ENCODE measurements at regions not wholly inside any gene's neighbourhood (a gene's known extent, or its start where the extent isn't known, plus 50 kb on each side); places are given as distances from the start of the nearest gene placed in this dataset.

- no peaks in the 10 kb centered on the region for H4K20me1 ChIP-seq
- H3K4me3 ChIP-seq, result no peak overlapping the region
- TF ChIP-seq Cebpa-rat (IDR thresholded peaks at IDR 0.05), result no peak
- peaks cover 0 to 6% (median 0%) of the 10 kb centered on the region in 10 experiments; a peak in 2 of 20 replicates for H3K4me1 ChIP-seq
- no peak overlapping the region for H3K4me2 ChIP-seq
- H3K9ac ChIP-seq, result no peak overlapping the region
- 0 out of 22 replicates have a peak, but pooled peaks cover 0 to 5% (median 0%) of the 10 kb centered on the region in 11 experiments for H3K9me3 ChIP-seq (replicated peaks in 1 of 11)
- H3K36me3 ChIP-seq, result no peaks in the 10 kb centered on the region
- no peak overlapping the region for H3K27ac ChIP-seq
- H3K27me3 ChIP-seq, result peaks cover 0 to 24% (median 7%) of the 10 kb centered on the region in 11 experiments; a peak in 10 of 22 replicates
Measured at GRCh38 chrX:13200398-13200797, 119.5 kb downstream of the ATXN3L start.

- Histone ChIP-seq H3K4me1 (peaks cover 0 to 16% (median 3%) of the 10 kb centered on the region in 10 experiments; a peak in 9 of 20 replicates), H3K9ac (no peak overlapping the region), H3K36me3 (no peaks in the 10 kb centered on the region), H3K4me2 (no peak overlapping the region), H4K20me1 (no peaks in the 10 kb centered on the region), H3K9me3 (replicated peaks in 1 of 11) (no peaks in the 10 kb centered on the region), H3K27ac (no peak overlapping the region), H3K4me3 (no peak overlapping the region), H3K27me3 (peaks cover 0 to 28% (median 9%) of the 10 kb centered on the region in 11 experiments; a peak in 10 of 22 replicates)
- TF ChIP-seq Cebpa-rat (IDR thresholded peaks at IDR 0.05), result no peak
Measured at GRCh38 chrX:13198762-13199064, 121.1 kb downstream of the ATXN3L start.

- Histone ChIP-seq H3K4me1 (peaks cover 0 to 16% (median 3%) of the 10 kb centered on the region in 10 experiments; a peak in 9 of 20 replicates), H3K9me3 (replicated peaks in 1 of 11) (no peaks in the 10 kb centered on the region), H4K20me1 (no peaks in the 10 kb centered on the region), H3K27me3 (peaks cover 0 to 28% (median 9%) of the 10 kb centered on the region in 11 experiments; a peak in 10 of 22 replicates), H3K4me3 (no peak overlapping the region), H3K4me2 (peak overlapping the region in 3 of 11 experiments; percentile 11 to 49 (median 28); a peak in 5 of 22 replicates), H3K9ac (no peak overlapping the region), H3K36me3 (no peaks in the 10 kb centered on the region), H3K27ac (no peak overlapping the region)
- TF ChIP-seq Cebpa-rat (IDR thresholded peaks at IDR 0.05), result no peak
Measured at GRCh38 chrX:13198056-13198761, 121.6 kb downstream of the ATXN3L start.

GRCh38 chrX:13196782-13197181 is 123.1 kb downstream of the ATXN3L start:
- Histone ChIP-seq H3K9ac (no peak overlapping the region), H3K4me2 (no peak overlapping the region), H3K27me3 (peaks cover 0 to 25% (median 10%) of the 10 kb centered on the region in 11 experiments; a peak in 9 of 22 replicates), H4K20me1 (no peaks in the 10 kb centered on the region), H3K9me3 (replicated peaks in 1 of 11) (no peaks in the 10 kb centered on the region), H3K4me1 (peaks cover 0 to 16% (median 3%) of the 10 kb centered on the region in 10 experiments; a peak in 9 of 20 replicates), H3K4me3 (no peak overlapping the region), H3K27ac (no peak overlapping the region), H3K36me3 (no peaks in the 10 kb centered on the region)
- no peak for TF ChIP-seq Cebpa-rat (IDR thresholded peaks at IDR 0.05)

GRCh38 chrX:13195340-13195739 is 124.5 kb downstream of the ATXN3L start:
- Histone ChIP-seq H3K27ac (no peak overlapping the region), H3K9ac (no peak overlapping the region), H3K36me3 (no peaks in the 10 kb centered on the region), H3K4me1 (peaks cover 0 to 16% (median 3%) of the 10 kb centered on the region in 10 experiments; a peak in 9 of 20 replicates), H3K9me3 (replicated peaks in 1 of 11) (no peaks in the 10 kb centered on the region), H3K27me3 (peaks cover 0 to 22% (median 8%) of the 10 kb centered on the region in 11 experiments; a peak in 7 of 22 replicates), H3K4me2 (no peak overlapping the region), H3K4me3 (no peak overlapping the region), H4K20me1 (no peaks in the 10 kb centered on the region)
- no peak for TF ChIP-seq Cebpa-rat (IDR thresholded peaks at IDR 0.05)

- H3K4me3 ChIP-seq, result no peak overlapping the region
- H4K20me1 ChIP-seq, result no peaks in the 10 kb centered on the region
- no peaks in the 10 kb centered on the region for H3K36me3 ChIP-seq
- H3K4me1 ChIP-seq, result peaks cover 0 to 16% (median 3%) of the 10 kb centered on the region in 10 experiments; a peak in 9 of 20 replicates
- TF ChIP-seq Cebpa-rat (IDR thresholded peaks at IDR 0.05), result no peak
- H3K27me3 ChIP-seq, result peaks cover 0 to 15% (median 4%) of the 10 kb centered on the region in 11 experiments; a peak in 7 of 22 replicates
- no peak overlapping the region for H3K9ac ChIP-seq
- no peak overlapping the region for H3K27ac ChIP-seq
- H3K9me3 ChIP-seq (replicated peaks in 1 of 11), result no peaks in the 10 kb centered on the region
- peak overlapping the region in 5 of 11 experiments; percentile 0 to 27 (median 21); a peak in 4 of 22 replicates for H3K4me2 ChIP-seq
Measured at GRCh38 chrX:13194291-13195103, 125.4 kb downstream of the ATXN3L start.

- Histone ChIP-seq H3K9ac (no peak overlapping the region), H4K20me1 (no peaks in the 10 kb centered on the region), H3K4me3 (no peak overlapping the region), H3K4me1 (peaks cover 0 to 11% (median 3%) of the 10 kb centered on the region in 10 experiments; a peak in 9 of 20 replicates), H3K9me3 (replicated peaks in 1 of 11) (no peaks in the 10 kb centered on the region), H3K27me3 (peaks cover 0 to 13% (median 0%) of the 10 kb centered on the region in 11 experiments; a peak in 2 of 22 replicates), H3K36me3 (no peaks in the 10 kb centered on the region), H3K4me2 (no peak overlapping the region), H3K27ac (no peak overlapping the region)
- TF ChIP-seq Cebpa-rat (IDR thresholded peaks at IDR 0.05), result no peak
Measured at GRCh38 chrX:13190051-13190450, 129.8 kb downstream of the ATXN3L start.

GRCh38 chrX:13189380-13189779 is 130.5 kb downstream of the ATXN3L start:
- H3K4me2 ChIP-seq, result no peak overlapping the region
- H3K9ac ChIP-seq, result no peak overlapping the region
- peaks cover 0 to 6% (median 3%) of the 10 kb centered on the region in 10 experiments; a peak in 9 of 20 replicates for H3K4me1 ChIP-seq
- peaks cover 0 to 5% (median 0%) of the 10 kb centered on the region in 11 experiments; a peak in 3 of 22 replicates for H3K9me3 ChIP-seq (replicated peaks in 1 of 11)
- TF ChIP-seq Cebpa-rat (IDR thresholded peaks at IDR 0.05), result no peak
- peaks cover 0 to 13% (median 0%) of the 10 kb centered on the region in 11 experiments; a peak in 2 of 22 replicates for H3K27me3 ChIP-seq
- no peaks in the 10 kb centered on the region for H4K20me1 ChIP-seq
- H3K27ac ChIP-seq, result no peak overlapping the region
- H3K4me3 ChIP-seq, result no peak overlapping the region
- no peaks in the 10 kb centered on the region for H3K36me3 ChIP-seq
